H9 (cell line): ENCODE measurements at regions not wholly inside any gene's neighbourhood (a gene's known extent, or its start where the extent isn't known, plus 50 kb on each side); places are given as distances from the start of the nearest gene placed in this dataset.

Experiments
- DNase-seq: peaks from one replicate; pipeline ENCODE4 v3.0.0-alpha.2; 2017
- H2AFZ ChIP-seq: one replicate; pipeline ENCODE4 v1.6.1; 2013; ENCODE audit warnings: mild to moderate bottlenecking, low read length, control low read depth, moderate library complexity
- H2AK5ac ChIP-seq: 2 replicates; pipeline ENCODE4 v1.6.1; 2013; ENCODE audit warnings: low read length, control low read depth, mixed read lengths; ENCODE audit not compliant: insufficient read length
- H2BK120ac ChIP-seq: one replicate; pipeline ENCODE4 v1.6.1; 2013; ENCODE audit warnings: low read depth, mild to moderate bottlenecking, low read length, control low read depth, inconsistent platforms; ENCODE audit not compliant: poor library complexity, severe bottlenecking
- H2BK12ac ChIP-seq: 2 replicates; pipeline ENCODE4 v1.6.1; 2013; ENCODE audit warnings: low read length, control low read depth, mixed read lengths, low read depth; ENCODE audit not compliant: insufficient read length
- H2BK15ac ChIP-seq: 2 replicates; pipeline ENCODE4 v1.6.1; 2013; ENCODE audit warnings: low read depth, low read length, control low read depth
- H2BK20ac ChIP-seq: one replicate; pipeline ENCODE4 v1.6.1; 2013; ENCODE audit warnings: low read depth, mild to moderate bottlenecking, low read length, control low read depth, inconsistent platforms; ENCODE audit not compliant: poor library complexity, severe bottlenecking
- H2BK5ac ChIP-seq: 2 replicates; pipeline ENCODE4 v1.6.1; 2013; ENCODE audit warnings: low read length, control low read depth, mixed read lengths; ENCODE audit not compliant: insufficient read length
- H3K14ac ChIP-seq: 2 replicates; pipeline ENCODE4 v1.6.1; 2013; ENCODE audit warnings: low read length, control low read depth; ENCODE audit not compliant: insufficient read depth
- H3K18ac ChIP-seq: 2 replicates; pipeline ENCODE4 v1.6.1; 2013; ENCODE audit warnings: low read depth, mild to moderate bottlenecking, mixed read lengths, low read length, control low read depth; ENCODE audit not compliant: insufficient read length
- H3K23ac ChIP-seq: 2 replicates; pipeline ENCODE4 v1.6.1; 2013; ENCODE audit warnings: low read length, control low read depth, mixed read lengths, low read depth; ENCODE audit not compliant: insufficient read length
- H3K23me2 ChIP-seq: 2 replicates; pipeline ENCODE4 v1.6.1; 2013; ENCODE audit warnings: low read depth, mild to moderate bottlenecking, mixed read lengths, low read length, control low read depth; ENCODE audit not compliant: insufficient read length, poor library complexity, severe bottlenecking
- H3K27ac ChIP-seq: 2 replicates; pipeline ENCODE4 v1.5.1; 2013; ENCODE audit warnings: low read length, control low read depth, mixed read lengths, low read depth; ENCODE audit not compliant: insufficient read length
- H3K27me3 ChIP-seq: 2 replicates; pipeline ENCODE4 v1.6.1; 2013; ENCODE audit warnings: low read length, control low read depth, inconsistent platforms; ENCODE audit not compliant: insufficient read depth
- H3K4ac ChIP-seq: 2 replicates; pipeline ENCODE4 v1.6.1; 2013; ENCODE audit warnings: low read depth, mild to moderate bottlenecking, control low read depth, inconsistent platforms, low read length, moderate library complexity
- H3K4me1 ChIP-seq: 2 replicates; pipeline ENCODE4 v1.6.1; 2013; ENCODE audit warnings: low read length, control low read depth, inconsistent platforms; ENCODE audit not compliant: insufficient read depth
- H3K4me2 ChIP-seq: 2 replicates; pipeline ENCODE4 v1.6.1; 2013; ENCODE audit warnings: low read length, control low read depth, mixed read lengths; ENCODE audit not compliant: insufficient read length, insufficient read depth
- H3K56ac ChIP-seq: 2 replicates; pipeline ENCODE4 v1.6.1; 2013; ENCODE audit warnings: low read depth, mild to moderate bottlenecking, mixed read lengths, low read length, control low read depth; ENCODE audit not compliant: insufficient read length
- H3K79me1 ChIP-seq: 2 replicates; pipeline ENCODE4 v1.6.1; 2013; ENCODE audit warnings: low read depth, mild to moderate bottlenecking, moderate library complexity, low read length, control low read depth, inconsistent platforms; ENCODE audit not compliant: insufficient read depth, poor library complexity, severe bottlenecking
- H3K79me2 ChIP-seq: 2 replicates; pipeline ENCODE4 v1.6.1; 2013; ENCODE audit warnings: low read length, control low read depth, inconsistent platforms; ENCODE audit not compliant: insufficient read depth
- H3K9ac ChIP-seq: 2 replicates; pipeline ENCODE4 v1.6.1; 2013; ENCODE audit warnings: low read length, control low read depth, mixed read lengths; ENCODE audit not compliant: insufficient read length; ENCODE audit errors: extremely low read depth
- H3K9me3 ChIP-seq: one replicate; pipeline ENCODE4 v1.6.1; 2013; ENCODE audit warnings: low read depth, low read length, inconsistent platforms; ENCODE audit not compliant: control insufficient read depth
- H3T11ph ChIP-seq: one replicate; pipeline ENCODE4 v1.6.1; 2013; ENCODE audit warnings: mild to moderate bottlenecking, low read length, control low read depth, inconsistent platforms
- H4K20me1 ChIP-seq: one replicate; pipeline ENCODE4 v1.6.1; 2013; ENCODE audit not compliant: control insufficient read depth, insufficient read length, insufficient read depth
- H4K5ac ChIP-seq: 2 replicates; pipeline ENCODE4 v1.6.1; 2013; ENCODE audit warnings: low read depth, mild to moderate bottlenecking, mixed read lengths, low read length, control low read depth; ENCODE audit not compliant: insufficient read length
- H4K8ac ChIP-seq: replicated peaks from 2 replicates; pipeline ENCODE4 v1.6.1; 2013; ENCODE audit warnings: low read length, control low read depth, mixed read lengths, low read depth; ENCODE audit not compliant: insufficient read length
- H4K91ac ChIP-seq: 2 replicates; pipeline ENCODE4 v1.6.1; 2013; ENCODE audit warnings: low read depth, mild to moderate bottlenecking, moderate library complexity, mixed read lengths, low read length, control low read depth; ENCODE audit not compliant: insufficient read length
- H3K27ac Mint-ChIP-seq, 3 experiments: 2 replicates in 2 of 3; 3 replicates in 1 of 3; pipeline ENCODE4 v1.8.0; 2020 to 2021; ENCODE audit warnings: mixed read lengths in 3 of 3, mild to moderate bottlenecking in 1 of 3, moderate library complexity in 1 of 3
- H3K27me3 Mint-ChIP-seq: 2 replicates; pipeline ENCODE4 v1.8.0; 2021; ENCODE audit warnings: low read depth, mild to moderate bottlenecking, moderate library complexity, mixed read lengths
- H3K36me3 Mint-ChIP-seq, 3 experiments: 2 replicates in 2 of 3; 3 replicates in 1 of 3; pipeline ENCODE4 v1.8.0; 2020 to 2021; ENCODE audit warnings: low read depth in 3 of 3, mixed read lengths in 3 of 3; ENCODE audit not compliant: insufficient read depth in 1 of 3
- H3K4me1 Mint-ChIP-seq, 2 experiments: 2 replicates each; pipeline ENCODE4 v1.8.0; 2020; ENCODE audit warnings: mixed read lengths in 2 of 2
- H3K4me3 Mint-ChIP-seq, 2 experiments: 2 replicates in 1 of 2; 3 replicates in 1 of 2; pipeline ENCODE4 v1.8.0; 2020 to 2021; ENCODE audit warnings: mild to moderate bottlenecking in 2 of 2, mixed read lengths in 2 of 2, moderate library complexity in 1 of 2
- H3K9me3 Mint-ChIP-seq, 2 experiments: 2 replicates in 1 of 2; 3 replicates in 1 of 2; pipeline ENCODE4 v1.8.0; 2020; ENCODE audit warnings: mild to moderate bottlenecking in 2 of 2, mixed read lengths in 2 of 2, moderate library complexity in 1 of 2
- CTCF ChIP-seq: fragments of 200-600 bp; sonication (generic); conservative IDR thresholded peaks from 3 replicates; pipeline ENCODE4 v1.8.0; 2021; ENCODE audit warnings: antibody characterized with exemption, mild to moderate bottlenecking
- WGBS: extraction: QIAGEN DNeasy Blood & Tissue Kit; methylation state at CpG from one replicate; pipeline ENCODE4 v1.1.7; 2013; ENCODE audit warnings: missing lambda C conversion rate, low lambda C conversion rate, mixed read lengths; ENCODE audit not compliant: insufficient read length; ENCODE audit errors: extremely low coverage; 5-methylcytosine and 5-hydroxymethylcytosine counted together

GRCh38 chr14:76967788-76968187 lies 60.7 kb downstream of the IRF2BPL start:
- H3K27ac ChIP-seq: no peak overlapping the region
- H3K4ac ChIP-seq: no peak overlapping the region
- no peak overlapping the region for H2AFZ ChIP-seq
- Mint-ChIP-seq H3K36me3 (no peaks in the 10 kb centered on the region), H3K9me3 (no peaks in the 10 kb centered on the region; a peak in 2 of 5 replicates), H3K4me3 (no peak overlapping the region), H3K27me3 (no peaks in the 10 kb centered on the region; the same call in 1 of the 2 replicates), H3K27ac (peak overlapping the region in 1 of 3 experiments; percentile 2; a peak in 1 of 7 replicates), H3K4me1 (peaks cover 51 to 60% of the 10 kb centered on the region in 2 experiments)
- H3K79me2 ChIP-seq: no peaks in the 10 kb centered on the region
- no peaks in the 10 kb centered on the region for H4K20me1 ChIP-seq
- no peak overlapping the region for H2BK20ac ChIP-seq
- H4K91ac ChIP-seq: no peak overlapping the region
- no peak for TF ChIP-seq CTCF
- WGBS: no CpG with 5 or more reads among the region's 7 CpGs
- no peaks in the 10 kb centered on the region for H3K79me1 ChIP-seq
- H3K23ac ChIP-seq: no peak overlapping the region
- no peak overlapping the region for H2BK12ac ChIP-seq
- H2AK5ac ChIP-seq: no peak overlapping the region
- H3K14ac ChIP-seq: no peak overlapping the region
- no peak overlapping the region for H2BK5ac ChIP-seq
- H4K5ac ChIP-seq: no peak overlapping the region
- no peak overlapping the region for H3K4me2 ChIP-seq
- H3T11ph ChIP-seq: no peak overlapping the region
- H3K4me1 ChIP-seq: no peaks in the 10 kb centered on the region; the same call in 1 of the 2 replicates
- no peaks in the 10 kb centered on the region for H3K27me3 ChIP-seq
- H4K8ac ChIP-seq: no peak overlapping the region
- H3K56ac ChIP-seq: no peak overlapping the region
- H2BK120ac ChIP-seq: no peak overlapping the region
- no peaks in the 10 kb centered on the region for H3K23me2 ChIP-seq
- no peak overlapping the region for H3K9ac ChIP-seq
- no peak overlapping the region for H3K18ac ChIP-seq
- H3K9me3 ChIP-seq: no peaks in the 10 kb centered on the region
- H2BK15ac ChIP-seq: no peak overlapping the region
- no peak for DNase-seq
